Effector CD8-positive, alpha-beta T cell (primary cell): ENCODE measurements at regions not wholly inside any gene's neighbourhood (a gene's known extent, or its start where the extent isn't known, plus 50 kb on each side); places are given as distances from the start of the nearest gene placed in this dataset.
A peak's percentile ranks its signal among the peaks of the same experiment; 100 is the strongest.
"Not testable (repeated sequence)": the region's sequence is repeated elsewhere in the genome, so short reads cannot be mapped to it uniquely, and the experiment has no call there.

Experiments used
- DNase-seq: peaks from one replicate; lab custom pipeline; 2025; lab: John Stamatoyannopoulos, UW

GRCh38 chr5:42949348-42950115, 90.6 kb downstream of the ANXA2R start:
- peak; percentile 33 for DNase-seq

GRCh38 chr5:42948961-42949347, 91.2 kb downstream of the ANXA2R start:
- no peak for DNase-seq

GRCh38 chr5:42944989-42945388, 95.1 kb downstream of the ANXA2R start:
- no peak for DNase-seq

GRCh38 chr5:42943931-42944631, 96.0 kb downstream of the ANXA2R start:
- no peak for DNase-seq

- DNase-seq, result no peak
Observed at GRCh38 chr5:42940853-42941252, 99.3 kb downstream of the ANXA2R start.

GRCh38 chr5:42932011-42932410, 108.1 kb downstream of the ANXA2R start:
- DNase-seq, result not testable (repeated sequence)

GRCh38 chr5:42931451-42931850, 108.7 kb downstream of the ANXA2R start:
- not testable (repeated sequence) for DNase-seq

GRCh38 chr5:42930934-42931333, 109.2 kb downstream of the ANXA2R start:
- DNase-seq, result no peak

- DNase-seq, result no peak
Observed at GRCh38 chr5:42929871-42930270, 110.2 kb downstream of the ANXA2R start.

GRCh38 chr5:42927730-42928129, 112.4 kb downstream of the ANXA2R start:
- DNase-seq, result no peak

- no peak for DNase-seq
Observed at GRCh38 chr5:42924686-42925085, 113.0 kb upstream of the SELENOP start.

GRCh38 chr5:42924226-42924625, 112.5 kb upstream of the SELENOP start:
- no peak for DNase-seq

- no peak for DNase-seq
Observed at GRCh38 chr5:42923710-42924109, 112.0 kb upstream of the SELENOP start.

- no peak for DNase-seq
Observed at GRCh38 chr5:42919600-42919999, 107.9 kb upstream of the SELENOP start.

GRCh38 chr5:42915306-42915866, 103.7 kb upstream of the SELENOP start:
- no peak for DNase-seq

- peak; percentile 17 for DNase-seq
Observed at GRCh38 chr5:42912184-42912798, 100.6 kb upstream of the SELENOP start.

- peak; percentile 84 for DNase-seq
Observed at GRCh38 chr5:42908509-42909488, 97.1 kb upstream of the SELENOP start.

- DNase-seq, result no peak
Observed at GRCh38 chr5:42908086-42908485, 96.4 kb upstream of the SELENOP start.

GRCh38 chr5:42905827-42906226, 94.1 kb upstream of the SELENOP start:
- no peak for DNase-seq

- no peak for DNase-seq
Observed at GRCh38 chr5:42900734-42901133, 89.0 kb upstream of the SELENOP start.

- DNase-seq, result no peak
Observed at GRCh38 chr5:42898760-42899159, 87.1 kb upstream of the SELENOP start.
